Trophoblast cell (in vitro differentiated cells and primary cell): ENCODE measurements at regions not wholly inside any gene's neighbourhood (a gene's known extent, or its start where the extent isn't known, plus 50 kb on each side); places are given as distances from the start of the nearest gene placed in this dataset.
A peak's percentile ranks its signal among the peaks of the same experiment; 100 is the strongest.
"Not testable (repeated sequence)": the region's sequence is repeated elsewhere in the genome, so short reads cannot be mapped to it uniquely, and the experiment has no call there.

Source experiments
- DNase-seq, 2 donors: peaks; one replicate each; pipeline ENCODE4 v3.0.0-alpha.2; 2016
- H2AFZ ChIP-seq: 2 replicates; pipeline ENCODE4 v1.6.1; 2013; ENCODE audit warnings: low read length, moderate library complexity, mild to moderate bottlenecking; ENCODE audit not compliant: insufficient read depth, poor library complexity
- H2AK5ac ChIP-seq: 2 replicates; pipeline ENCODE4 v1.6.1; 2013; ENCODE audit warnings: mild to moderate bottlenecking, low read length
- H2BK120ac ChIP-seq: 2 replicates; pipeline ENCODE4 v1.6.1; 2013; ENCODE audit warnings: low read length, mild to moderate bottlenecking, moderate library complexity; ENCODE audit not compliant: insufficient read depth, poor library complexity
- H2BK12ac ChIP-seq: 2 replicates; pipeline ENCODE4 v1.6.1; 2013; ENCODE audit warnings: mild to moderate bottlenecking, low read length, moderate library complexity
- H2BK5ac ChIP-seq: 2 replicates; pipeline ENCODE4 v1.6.1; 2013; ENCODE audit warnings: low read length, low read depth, moderate library complexity, mild to moderate bottlenecking; ENCODE audit not compliant: poor library complexity
- H3K14ac ChIP-seq: 2 replicates; pipeline ENCODE4 v1.6.1; 2013; ENCODE audit warnings: mild to moderate bottlenecking, low read length
- H3K18ac ChIP-seq: 2 replicates; pipeline ENCODE4 v1.6.1; 2013; ENCODE audit warnings: mild to moderate bottlenecking, low read length
- H3K23ac ChIP-seq: 2 replicates; pipeline ENCODE4 v1.6.1; 2013; ENCODE audit warnings: low read length
- H3K27ac ChIP-seq: 2 replicates; pipeline ENCODE4 v1.5.1; 2013; ENCODE audit warnings: low read depth, mild to moderate bottlenecking, inconsistent platforms, low read length, moderate library complexity
- H3K27me3 ChIP-seq: 2 replicates; pipeline ENCODE4 v1.6.1; 2013; ENCODE audit warnings: inconsistent platforms, mild to moderate bottlenecking, low read length, moderate library complexity; ENCODE audit not compliant: insufficient read depth
- H3K36me3 ChIP-seq, 2 experiments: 1 replicate in 1 of 2; 2 replicates in 1 of 2; pipeline ENCODE4 v1.6.1; 2013; ENCODE audit warnings: low read length in 2 of 2, mild to moderate bottlenecking in 2 of 2, moderate library complexity in 1 of 2; ENCODE audit not compliant: insufficient read depth in 2 of 2, control insufficient read depth in 1 of 2
- H3K4ac ChIP-seq: 2 replicates; pipeline ENCODE4 v1.6.1; 2013; ENCODE audit warnings: low read depth, mild to moderate bottlenecking, low read length, moderate library complexity
- H3K4me1 ChIP-seq, 2 experiments: 1 replicate in 1 of 2; 2 replicates in 1 of 2; pipeline ENCODE4 v1.6.1; 2013; ENCODE audit warnings: low read length in 2 of 2, mild to moderate bottlenecking in 2 of 2, moderate library complexity in 1 of 2; ENCODE audit not compliant: insufficient read depth in 2 of 2, control insufficient read depth in 1 of 2
- H3K4me2 ChIP-seq: 2 replicates; pipeline ENCODE4 v1.6.1; 2013; ENCODE audit warnings: inconsistent platforms, mild to moderate bottlenecking, low read length, moderate library complexity
- H3K4me3 ChIP-seq: 2 replicates; pipeline ENCODE4 v1.5.1; 2013; ENCODE audit warnings: mild to moderate bottlenecking, low read depth, low read length, inconsistent platforms
- H3K79me1 ChIP-seq: one replicate; pipeline ENCODE4 v1.6.1; 2013; ENCODE audit warnings: low read length
- H3K79me2 ChIP-seq: 2 replicates; pipeline ENCODE4 v1.6.1; 2013; ENCODE audit warnings: low read length, mild to moderate bottlenecking; ENCODE audit not compliant: control insufficient read depth, insufficient read depth, poor library complexity
- H3K9ac ChIP-seq: 2 replicates; pipeline ENCODE4 v1.6.1; 2013; ENCODE audit warnings: mild to moderate bottlenecking, low read length
- H3K9me3 ChIP-seq: 2 replicates; pipeline ENCODE4 v1.6.1; 2013; ENCODE audit warnings: low read depth, mild to moderate bottlenecking, control low read depth, inconsistent platforms, low read length; ENCODE audit not compliant: insufficient read depth
- H4K12ac ChIP-seq: 2 replicates; pipeline ENCODE4 v1.6.1; 2013; ENCODE audit warnings: low read depth, mild to moderate bottlenecking, low read length, moderate library complexity
- H4K8ac ChIP-seq: 2 replicates; pipeline ENCODE4 v1.6.1; 2013; ENCODE audit warnings: low read depth, mild to moderate bottlenecking, low read length, moderate library complexity
- H4K91ac ChIP-seq: one replicate; pipeline ENCODE4 v1.6.1; 2013; ENCODE audit warnings: low read depth, mild to moderate bottlenecking, low read length, moderate library complexity
- WGBS: extraction: QIAGEN DNeasy Blood & Tissue Kit; methylation state at CpG from one replicate; pipeline ENCODE4 v1.1.7; 2013; ENCODE audit warnings: missing lambda C conversion rate; ENCODE audit not compliant: insufficient read length, insufficient coverage; ENCODE audit errors: extremely low coverage; 5-methylcytosine and 5-hydroxymethylcytosine counted together

DNA sequence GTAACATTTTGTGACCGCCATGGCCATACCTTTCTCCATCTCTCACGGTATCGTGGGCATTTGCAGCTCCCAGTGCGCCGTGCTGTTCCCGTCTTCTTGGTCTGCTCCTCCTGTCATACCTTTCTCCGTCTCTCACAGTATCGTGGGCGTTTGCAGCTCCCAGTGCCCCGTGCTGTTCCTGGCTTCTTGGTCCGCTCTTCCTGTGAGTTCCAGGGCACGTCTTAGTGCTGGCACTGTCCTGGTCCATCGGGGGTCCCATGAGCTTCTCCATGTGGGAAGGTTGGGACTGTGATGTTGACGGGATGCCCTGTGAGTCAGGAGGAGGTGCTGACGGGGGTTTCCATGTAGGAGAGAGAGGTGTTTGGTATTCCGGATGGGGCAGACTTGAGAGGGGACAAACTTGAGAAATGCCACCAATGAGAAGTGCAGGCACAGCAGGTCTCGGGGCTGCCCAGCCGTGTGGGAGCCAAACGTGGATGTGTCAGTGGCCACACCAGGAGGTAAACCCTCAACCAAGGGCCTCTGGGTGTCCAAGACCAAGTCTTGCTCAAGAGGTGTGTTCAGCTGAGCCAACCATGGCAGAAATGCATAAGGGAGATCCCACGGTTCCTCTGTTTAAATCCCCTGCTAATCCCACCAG, 84.7 kb upstream of the TNK2 start:
- not testable (repeated sequence) for H2AK5ac ChIP-seq, H3K23ac ChIP-seq, H2AFZ ChIP-seq, H3K9me3 ChIP-seq, H3K27ac ChIP-seq, H4K12ac ChIP-seq, H3K79me1 ChIP-seq, H3K4me3 ChIP-seq, H4K91ac ChIP-seq, H4K8ac ChIP-seq, H3K27me3 ChIP-seq, H3K4me2 ChIP-seq, H3K36me3 ChIP-seq, H2BK5ac ChIP-seq, H2BK120ac ChIP-seq, H3K4me1 ChIP-seq, H3K9ac ChIP-seq, H3K14ac ChIP-seq, H3K4ac ChIP-seq, DNase-seq, H2BK12ac ChIP-seq, H3K18ac ChIP-seq, H3K79me2 ChIP-seq
- no CpG with 5 or more reads among the region's 20 CpGs for WGBS

DNA sequence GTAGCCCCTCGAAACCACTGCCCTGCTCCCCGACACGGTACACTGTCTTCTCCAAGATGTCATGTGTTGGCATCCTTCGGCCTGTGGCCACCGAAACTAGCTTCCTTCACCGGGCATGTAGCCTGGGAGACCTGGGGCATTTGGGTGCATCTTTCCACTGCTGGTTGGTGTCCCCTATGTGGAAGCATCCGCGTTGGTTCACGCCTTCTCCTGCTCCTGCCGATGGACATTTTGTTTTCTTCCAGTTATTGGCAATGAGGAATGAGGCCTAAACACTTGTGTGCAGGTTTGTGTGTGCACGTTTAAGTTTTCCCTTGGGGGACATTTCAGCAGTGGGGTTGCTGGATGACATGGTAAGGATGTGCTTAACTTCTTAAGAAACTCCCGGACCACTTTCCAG, 83.6 kb upstream of the TNK2 start:
- not testable (repeated sequence) for H4K91ac ChIP-seq, H3K4me1 ChIP-seq, DNase-seq, H3K79me2 ChIP-seq, H3K79me1 ChIP-seq, H2BK5ac ChIP-seq, H3K9me3 ChIP-seq, H3K23ac ChIP-seq, H3K27me3 ChIP-seq, H3K27ac ChIP-seq, H2AK5ac ChIP-seq, H2BK12ac ChIP-seq, H3K14ac ChIP-seq, H2BK120ac ChIP-seq, H3K4me3 ChIP-seq, H3K4me2 ChIP-seq, H4K8ac ChIP-seq, H2AFZ ChIP-seq, H3K9ac ChIP-seq, H4K12ac ChIP-seq, H3K36me3 ChIP-seq, H3K18ac ChIP-seq, H3K4ac ChIP-seq
- no CpG with 5 or more reads among the region's 12 CpGs for WGBS

DNA sequence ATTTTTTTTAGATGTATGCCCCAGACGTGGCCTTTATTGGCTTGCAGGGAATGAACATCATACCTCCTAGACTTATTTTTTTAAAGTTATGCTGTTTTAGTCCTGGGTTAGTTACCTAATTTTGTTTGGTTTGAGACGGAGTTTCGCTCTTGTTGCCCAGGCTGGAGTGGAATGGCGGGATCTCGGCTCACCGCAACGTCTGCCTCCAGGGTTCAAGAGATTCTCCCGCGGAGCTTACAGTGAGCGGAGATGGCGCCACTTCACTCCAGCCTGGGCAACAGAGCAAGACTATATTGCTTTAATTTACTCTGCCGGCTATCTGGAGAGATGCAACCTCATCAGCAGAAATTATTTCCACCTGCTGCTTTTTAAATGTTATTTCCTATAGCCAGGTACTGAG, 82.9 kb upstream of the TNK2 start:
- not testable (repeated sequence) for H4K91ac ChIP-seq, H3K4ac ChIP-seq, H3K18ac ChIP-seq, H2BK5ac ChIP-seq, H4K12ac ChIP-seq, H3K27me3 ChIP-seq, H3K9me3 ChIP-seq, H3K36me3 ChIP-seq, H3K4me1 ChIP-seq, H3K79me2 ChIP-seq, H3K4me2 ChIP-seq, H3K27ac ChIP-seq, H4K8ac ChIP-seq, H3K79me1 ChIP-seq, H3K14ac ChIP-seq, H3K23ac ChIP-seq, H2AFZ ChIP-seq, H2BK12ac ChIP-seq, H2BK120ac ChIP-seq, H2AK5ac ChIP-seq, DNase-seq, H3K9ac ChIP-seq, H3K4me3 ChIP-seq
- WGBS = no CpG with 5 or more reads among the region's 12 CpGs

DNA sequence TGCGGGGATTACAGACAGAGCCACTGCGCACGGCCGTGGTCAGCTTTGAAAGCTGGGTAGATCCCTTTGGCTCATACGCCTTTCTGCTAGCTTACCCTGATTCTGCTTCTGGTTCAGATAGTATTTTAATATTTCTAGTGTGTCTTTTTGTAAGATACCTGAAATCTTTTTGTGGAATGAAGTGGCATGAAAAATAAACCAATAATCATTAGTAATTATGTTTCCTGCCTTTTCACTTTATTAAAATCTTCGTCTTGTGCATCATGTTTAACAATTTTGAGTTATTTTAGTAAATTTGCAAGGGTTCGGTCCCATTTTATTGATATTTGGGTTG, 82.5 kb upstream of the TNK2 start:
- not testable (repeated sequence) for H3K9ac ChIP-seq, H3K27ac ChIP-seq, H3K79me2 ChIP-seq, H3K4me3 ChIP-seq, H3K4me1 ChIP-seq, H3K4ac ChIP-seq, H2AK5ac ChIP-seq, H3K27me3 ChIP-seq, H3K9me3 ChIP-seq, H3K14ac ChIP-seq, H3K79me1 ChIP-seq, H3K23ac ChIP-seq, H2BK12ac ChIP-seq, H3K36me3 ChIP-seq
- WGBS = no CpG with 5 or more reads among the region's 7 CpGs
- Histone ChIP-seq H4K91ac (peak overlapping the region; percentile 81), H3K4me2 (peak overlapping the region; percentile 78), H2BK120ac (peak overlapping the region; percentile 69), H2BK5ac (peak overlapping the region; percentile 76), H3K18ac (peak overlapping the region; percentile 51), H4K8ac (peak overlapping the region; percentile 96), H4K12ac (peak overlapping the region; percentile 74), H2AFZ (peak overlapping the region; percentile 86)
- peak in 1 of 2 donors; percentile 10 for DNase-seq
